ENCODE measurements at regions not wholly inside any gene's neighbourhood (a gene's known extent, or its start where the extent isn't known, plus 50 kb on each side); places are given as distances from the start of the nearest gene placed in this dataset.

DNA sequence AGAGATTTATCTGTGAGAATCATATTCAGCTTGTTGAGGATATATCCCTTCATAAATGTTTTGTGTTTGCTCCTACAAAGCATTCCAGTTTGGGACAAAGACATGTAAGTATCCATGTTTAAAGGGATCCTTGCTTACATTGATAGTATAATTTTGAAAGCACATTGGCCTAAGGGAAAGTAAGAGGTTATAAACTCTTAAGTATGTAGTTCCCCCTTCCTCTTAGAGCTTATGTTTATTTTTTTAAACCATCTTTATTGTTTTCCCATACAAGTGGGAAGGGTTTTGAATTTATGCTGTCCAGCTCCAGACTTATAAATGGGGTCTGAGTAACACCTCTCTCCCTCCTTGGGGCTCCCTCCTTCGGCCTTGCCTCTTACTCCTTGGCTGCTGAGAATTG, 481.5 kb downstream of the LMO4 start:
- TF ChIP-seq, protein P1, sequence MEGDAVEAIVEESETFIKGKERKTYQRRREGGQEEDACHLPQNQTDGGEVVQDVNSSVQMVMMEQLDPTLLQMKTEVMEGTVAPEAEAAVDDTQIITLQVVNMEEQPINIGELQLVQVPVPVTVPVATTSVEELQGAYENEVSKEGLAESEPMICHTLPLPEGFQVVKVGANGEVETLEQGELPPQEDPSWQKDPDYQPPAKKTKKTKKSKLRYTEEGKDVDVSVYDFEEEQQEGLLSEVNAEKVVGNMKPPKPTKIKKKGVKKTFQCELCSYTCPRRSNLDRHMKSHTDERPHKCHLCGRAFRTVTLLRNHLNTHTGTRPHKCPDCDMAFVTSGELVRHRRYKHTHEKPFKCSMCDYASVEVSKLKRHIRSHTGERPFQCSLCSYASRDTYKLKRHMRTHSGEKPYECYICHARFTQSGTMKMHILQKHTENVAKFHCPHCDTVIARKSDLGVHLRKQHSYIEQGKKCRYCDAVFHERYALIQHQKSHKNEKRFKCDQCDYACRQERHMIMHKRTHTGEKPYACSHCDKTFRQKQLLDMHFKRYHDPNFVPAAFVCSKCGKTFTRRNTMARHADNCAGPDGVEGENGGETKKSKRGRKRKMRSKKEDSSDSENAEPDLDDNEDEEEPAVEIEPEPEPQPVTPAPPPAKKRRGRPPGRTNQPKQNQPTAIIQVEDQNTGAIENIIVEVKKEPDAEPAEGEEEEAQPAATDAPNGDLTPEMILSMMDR (IDR thresholded peaks at IDR 0.05): no peak
- TF ChIP-seq POLR2A (IDR thresholded peaks at IDR 0.05): no peak
